Tibial nerve (tissue), 4 donors: ENCODE measurements at regions not wholly inside any gene's neighbourhood (a gene's known extent, or its start where the extent isn't known, plus 50 kb on each side); places are given as distances from the start of the nearest gene placed in this dataset.

Experiments
- EP300 ChIP-seq, 2 donors: sonication (generic); formaldehyde crosslinking; IDR thresholded peaks; one replicate each; pipeline ENCODE4 v1.6.1; 2017; ENCODE audit warnings: antibody characterized with exemption in 2 of 2, mild to moderate bottlenecking in 1 of 2
- POLR2A ChIP-seq, 2 donors: fragments of 450-650 bp; IDR thresholded peaks; one replicate each; pipeline ENCODE4 v1.6.1; 2017; ENCODE audit warnings: antibody characterized with exemption in 2 of 2, mild to moderate bottlenecking in 2 of 2, moderate library complexity in 2 of 2
- TF ChIP-seq, protein P1 (sequence below), 5 experiments: fragments of 200-600 bp in 3 of 5; fragments of 450-650 bp in 2 of 5; sonication (generic) in 3 of 5; IDR thresholded peaks; one replicate each; pipeline ENCODE4 v1.5.1; 2016 to 2019; ENCODE audit warnings: antibody characterized with exemption in 5 of 5, mild to moderate bottlenecking in 3 of 5, moderate library complexity in 2 of 5

DNA sequence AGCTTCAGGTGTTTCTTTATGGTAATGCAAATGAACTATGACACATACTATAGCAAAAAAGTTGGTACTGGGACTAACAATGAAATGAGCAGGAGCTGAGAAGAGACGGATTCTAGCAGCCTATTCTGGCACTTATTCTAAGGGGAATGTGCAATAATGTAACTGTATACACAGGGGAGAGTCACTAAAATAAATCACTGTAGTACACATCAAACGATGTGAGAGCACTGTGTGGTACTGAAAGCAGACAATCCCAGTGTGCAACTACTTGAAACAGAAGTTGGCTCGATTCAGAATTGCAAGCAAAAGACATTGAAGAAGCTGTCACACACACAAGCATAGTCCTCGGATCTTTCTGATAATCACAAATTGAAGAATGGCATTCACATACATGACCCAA is 1713.0 kb upstream of the CDH9 start:
- TF ChIP-seq, protein P1, sequence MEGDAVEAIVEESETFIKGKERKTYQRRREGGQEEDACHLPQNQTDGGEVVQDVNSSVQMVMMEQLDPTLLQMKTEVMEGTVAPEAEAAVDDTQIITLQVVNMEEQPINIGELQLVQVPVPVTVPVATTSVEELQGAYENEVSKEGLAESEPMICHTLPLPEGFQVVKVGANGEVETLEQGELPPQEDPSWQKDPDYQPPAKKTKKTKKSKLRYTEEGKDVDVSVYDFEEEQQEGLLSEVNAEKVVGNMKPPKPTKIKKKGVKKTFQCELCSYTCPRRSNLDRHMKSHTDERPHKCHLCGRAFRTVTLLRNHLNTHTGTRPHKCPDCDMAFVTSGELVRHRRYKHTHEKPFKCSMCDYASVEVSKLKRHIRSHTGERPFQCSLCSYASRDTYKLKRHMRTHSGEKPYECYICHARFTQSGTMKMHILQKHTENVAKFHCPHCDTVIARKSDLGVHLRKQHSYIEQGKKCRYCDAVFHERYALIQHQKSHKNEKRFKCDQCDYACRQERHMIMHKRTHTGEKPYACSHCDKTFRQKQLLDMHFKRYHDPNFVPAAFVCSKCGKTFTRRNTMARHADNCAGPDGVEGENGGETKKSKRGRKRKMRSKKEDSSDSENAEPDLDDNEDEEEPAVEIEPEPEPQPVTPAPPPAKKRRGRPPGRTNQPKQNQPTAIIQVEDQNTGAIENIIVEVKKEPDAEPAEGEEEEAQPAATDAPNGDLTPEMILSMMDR (IDR thresholded peaks at IDR 0.05), result no peak
- TF ChIP-seq EP300 (IDR thresholded peaks at IDR 0.05), result no peak
- TF ChIP-seq POLR2A (IDR thresholded peaks at IDR 0.05), result no peak
